ENCODE measurements at regions not wholly inside any gene's neighbourhood (a gene's known extent, or its start where the extent isn't known, plus 50 kb on each side); places are given as distances from the start of the nearest gene placed in this dataset.

GRCh38 chr1:192108161-192108560, 50.1 kb upstream of the RGS18 start (continued):
- TF ChIP-seq ZBTB40 (IDR thresholded peaks at IDR 0.05) (0 out of 2 replicates have a peak, but pooled peaks have one; percentile 2), ZBTB40 (CRISPR knock-in tag; IDR thresholded peaks at IDR 0.05) (no peak), ZKSCAN3 (CRISPR knock-in tag; IDR thresholded peaks at IDR 0.05) (no peak), CC2D1A (IDR thresholded peaks at IDR 0.05) (peak; percentile 83; the same call in 1 of the 2 replicates), ZBTB7A (IDR thresholded peaks at IDR 0.05; ENCODE audit: borderline replicate concordance, control insufficient read depth, low read depth, low read length) (no peak), AFF1 (IDR thresholded peaks at IDR 0.05; ENCODE audit: low read depth in 1 of 2, partially characterized antibody in 2 of 2) (no peak), JUND (IDR thresholded peaks at IDR 0.05; ENCODE audit: borderline replicate concordance, low read depth, low read length) (0 out of 2 replicates have a peak, but pooled peaks have one; percentile 38), JUND (tag; IDR thresholded peaks at IDR 0.05; ENCODE audit: borderline replicate concordance, low read depth, low read length) (no peak), FOXM1 (IDR thresholded peaks at IDR 0.05; ENCODE audit: low read depth) (peak; percentile 63; the same call in 1 of the 2 replicates), FOXM1 (CRISPR knock-in tag; IDR thresholded peaks at IDR 0.05; ENCODE audit: low read depth) (no peak), ZNF77 (CRISPR knock-in tag; IDR thresholded peaks at IDR 0.05) (no peak), EGR1 (conservative IDR thresholded peaks at IDR 0.05) (peak; percentile 66), GATA2 (CRISPR knock-in tag; IDR thresholded peaks at IDR 0.05) (peak; percentile 85), ARHGAP35 (IDR thresholded peaks at IDR 0.05; ENCODE audit: partially characterized antibody) (no peak), TAL1 (IDR thresholded peaks at IDR 0.05) (peak; percentile 85), GTF2E2 (tag; IDR thresholded peaks at IDR 0.05) (no peak), CREB1 (IDR thresholded peaks at IDR 0.05) (peak; percentile 55; the same call in 1 of the 2 replicates), CREB1 (CRISPR knock-in tag; IDR thresholded peaks at IDR 0.05) (no peak), ZEB2 (IDR thresholded peaks at IDR 0.05) (0 out of 2 replicates have a peak, but pooled peaks have one; percentile 34)
